ENCODE measurements at regions not wholly inside any gene's neighbourhood (a gene's known extent, or its start where the extent isn't known, plus 50 kb on each side); places are given as distances from the start of the nearest gene placed in this dataset.
"Not testable (repeated sequence)": the region's sequence is repeated elsewhere in the genome, so short reads cannot be mapped to it uniquely, and the experiment has no call there.

- intact Hi-C loops (cut with DNase I), result no loop called here
- Histone ChIP-seq H3K36me3 (no peaks in the 10 kb centered on the region), H3K4me1 (no peaks in the 10 kb centered on the region), H3K9me3 (no peaks in the 10 kb centered on the region), H3K27me3 (no peaks in the 10 kb centered on the region), H3K4me3 (no peak overlapping the region), H3K27ac (no peak overlapping the region)
- TF ChIP-seq POLR2A (IDR thresholded peaks at IDR 0.05), result no peak
- TF ChIP-seq, protein P1, sequence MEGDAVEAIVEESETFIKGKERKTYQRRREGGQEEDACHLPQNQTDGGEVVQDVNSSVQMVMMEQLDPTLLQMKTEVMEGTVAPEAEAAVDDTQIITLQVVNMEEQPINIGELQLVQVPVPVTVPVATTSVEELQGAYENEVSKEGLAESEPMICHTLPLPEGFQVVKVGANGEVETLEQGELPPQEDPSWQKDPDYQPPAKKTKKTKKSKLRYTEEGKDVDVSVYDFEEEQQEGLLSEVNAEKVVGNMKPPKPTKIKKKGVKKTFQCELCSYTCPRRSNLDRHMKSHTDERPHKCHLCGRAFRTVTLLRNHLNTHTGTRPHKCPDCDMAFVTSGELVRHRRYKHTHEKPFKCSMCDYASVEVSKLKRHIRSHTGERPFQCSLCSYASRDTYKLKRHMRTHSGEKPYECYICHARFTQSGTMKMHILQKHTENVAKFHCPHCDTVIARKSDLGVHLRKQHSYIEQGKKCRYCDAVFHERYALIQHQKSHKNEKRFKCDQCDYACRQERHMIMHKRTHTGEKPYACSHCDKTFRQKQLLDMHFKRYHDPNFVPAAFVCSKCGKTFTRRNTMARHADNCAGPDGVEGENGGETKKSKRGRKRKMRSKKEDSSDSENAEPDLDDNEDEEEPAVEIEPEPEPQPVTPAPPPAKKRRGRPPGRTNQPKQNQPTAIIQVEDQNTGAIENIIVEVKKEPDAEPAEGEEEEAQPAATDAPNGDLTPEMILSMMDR (IDR thresholded peaks at IDR 0.05), result no peak
- WGBS (ENCODE audit: insufficient coverage, low coverage, low lambda C conversion rate, missing lambda C conversion rate), result 62% methylated on average over 8 of the region's 9 CpGs
- no peak for DNase-seq
- no peak for ATAC-seq
Measured at GRCh38 chr15:26032162-26032846, 169.2 kb upstream of the ATP10A start.

- H3K4me1 ChIP-seq; intact Hi-C loops (cut with DNase I); H3K36me3 ChIP-seq; H3K27me3 ChIP-seq; DNase-seq; ATAC-seq; H3K4me3 ChIP-seq; H3K27ac ChIP-seq; H3K9me3 ChIP-seq: not testable (repeated sequence)
- WGBS (ENCODE audit: insufficient coverage, low coverage, low lambda C conversion rate, missing lambda C conversion rate), result 65% methylated on average over 7 of the region's 7 CpGs
Measured at GRCh38 chr15:26029586-26029985, 166.5 kb upstream of the ATP10A start.

DNA sequence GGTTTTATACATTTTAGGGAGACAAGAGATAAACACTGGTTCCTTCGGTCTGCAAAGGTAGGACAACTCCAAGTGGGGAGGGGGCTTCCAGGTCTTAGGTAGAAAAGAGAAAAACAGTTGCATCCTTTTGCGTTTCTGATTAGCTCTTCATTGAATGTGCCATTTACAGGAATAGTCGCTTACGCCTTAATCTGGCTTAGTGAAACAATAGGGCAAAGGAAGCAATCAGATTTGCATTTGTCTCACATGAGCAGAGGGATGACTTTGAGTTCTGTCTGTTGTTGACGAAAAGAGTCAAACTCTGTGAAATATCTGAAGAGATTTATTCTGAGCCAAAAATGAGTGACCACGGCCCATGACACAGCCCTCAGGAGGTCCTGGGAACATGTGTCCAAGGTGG, 166.0 kb upstream of the ATP10A start:
- intact Hi-C loops (cut with DNase I), result no loop called here
- ATAC-seq (no peak), DNase-seq (no peak)
- no peak overlapping the region for H3K4me3 ChIP-seq
- no peaks in the 10 kb centered on the region for H3K36me3 ChIP-seq
- WGBS (ENCODE audit: insufficient coverage, low coverage, low lambda C conversion rate, missing lambda C conversion rate), result 62% methylated on average over 6 of the region's 6 CpGs
- no peaks in the 10 kb centered on the region for H3K9me3 ChIP-seq
- no peak overlapping the region for H3K27ac ChIP-seq
- no peaks in the 10 kb centered on the region for H3K4me1 ChIP-seq
- TF ChIP-seq POLR2A (IDR thresholded peaks at IDR 0.05), result no peak
- TF ChIP-seq, protein P1 (IDR thresholded peaks at IDR 0.05), result no peak
- no peaks in the 10 kb centered on the region for H3K27me3 ChIP-seq

DNA sequence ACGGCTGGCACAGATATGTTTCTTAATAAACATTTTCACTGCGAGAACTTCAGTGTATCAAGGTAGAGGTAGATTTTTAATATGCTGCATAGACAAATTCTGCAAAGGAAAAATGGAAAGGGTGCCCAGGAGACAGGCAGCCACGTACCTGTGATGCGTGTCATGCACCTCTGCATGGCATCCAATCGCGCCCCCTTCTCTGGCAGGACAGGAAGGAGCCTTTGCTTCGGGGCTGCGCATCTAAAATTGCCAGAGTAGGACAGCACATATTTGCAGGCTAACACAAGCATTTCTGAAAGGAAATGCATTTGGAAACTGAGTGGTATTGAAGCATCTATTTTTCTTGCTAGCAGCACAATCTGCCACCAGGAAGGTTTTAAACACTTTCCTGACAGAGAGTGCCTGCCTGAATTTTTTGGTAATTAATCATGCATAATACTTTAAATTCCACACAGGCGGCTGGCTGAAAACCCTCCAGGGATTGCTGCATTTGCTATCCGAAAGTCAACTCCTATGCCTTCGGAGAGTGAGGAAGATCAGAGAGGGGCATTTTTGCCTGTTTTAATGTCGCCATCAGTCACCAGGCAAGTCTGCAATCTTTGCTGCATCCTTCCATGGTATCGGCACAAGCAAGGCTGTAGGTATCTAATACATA, 165.1 kb upstream of the ATP10A start:
- intact Hi-C loops (cut with DNase I), result no loop called here
- H3K27me3 ChIP-seq, result no peaks in the 10 kb centered on the region
- H3K4me1 ChIP-seq, result no peaks in the 10 kb centered on the region
- 66% methylated on average over 13 of the region's 13 CpGs for WGBS (ENCODE audit: insufficient coverage, low coverage, low lambda C conversion rate, missing lambda C conversion rate)
- H3K27ac ChIP-seq, result no peak overlapping the region
- no peak overlapping the region for H3K4me3 ChIP-seq
- ATAC-seq (no peak), DNase-seq (no peak)
- TF ChIP-seq POLR2A (IDR thresholded peaks at IDR 0.05), result no peak
- TF ChIP-seq, protein P1 (IDR thresholded peaks at IDR 0.05), result no peak
- H3K9me3 ChIP-seq, result no peaks in the 10 kb centered on the region
- H3K36me3 ChIP-seq, result no peaks in the 10 kb centered on the region

DNA sequence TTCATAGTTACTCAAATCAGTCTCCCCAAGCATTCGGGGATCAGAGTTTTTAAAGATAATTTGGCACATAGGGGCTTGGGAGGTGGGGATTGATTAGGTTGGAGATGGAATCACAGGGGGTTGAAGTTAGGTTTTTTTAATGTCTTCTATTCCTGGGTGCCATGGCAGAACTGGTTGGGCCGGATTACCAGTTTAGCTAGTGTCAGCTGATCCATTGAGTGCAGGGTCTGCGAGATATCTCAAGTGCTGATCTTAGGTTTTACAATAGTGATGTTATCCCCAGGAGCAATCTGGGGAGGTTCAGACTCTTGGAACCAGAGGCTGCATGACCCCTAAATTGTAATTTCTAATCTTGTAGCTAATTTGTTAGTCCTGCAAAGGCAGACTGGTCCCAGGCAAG, 163.5 kb upstream of the ATP10A start:
- H3K9me3 ChIP-seq; H3K27ac ChIP-seq; ATAC-seq; DNase-seq; intact Hi-C loops (cut with DNase I); H3K36me3 ChIP-seq; H3K4me1 ChIP-seq; H3K4me3 ChIP-seq; H3K27me3 ChIP-seq: not testable (repeated sequence)
- 56% methylated on average over 1 of the region's 3 CpGs for WGBS (ENCODE audit: insufficient coverage, low coverage, low lambda C conversion rate, missing lambda C conversion rate)
